ENCODE measurements at regions not wholly inside any gene's neighbourhood (a gene's known extent, or its start where the extent isn't known, plus 50 kb on each side); places are given as distances from the start of the nearest gene placed in this dataset.
A peak's percentile ranks its signal among the peaks of the same experiment; 100 is the strongest.

DNA sequence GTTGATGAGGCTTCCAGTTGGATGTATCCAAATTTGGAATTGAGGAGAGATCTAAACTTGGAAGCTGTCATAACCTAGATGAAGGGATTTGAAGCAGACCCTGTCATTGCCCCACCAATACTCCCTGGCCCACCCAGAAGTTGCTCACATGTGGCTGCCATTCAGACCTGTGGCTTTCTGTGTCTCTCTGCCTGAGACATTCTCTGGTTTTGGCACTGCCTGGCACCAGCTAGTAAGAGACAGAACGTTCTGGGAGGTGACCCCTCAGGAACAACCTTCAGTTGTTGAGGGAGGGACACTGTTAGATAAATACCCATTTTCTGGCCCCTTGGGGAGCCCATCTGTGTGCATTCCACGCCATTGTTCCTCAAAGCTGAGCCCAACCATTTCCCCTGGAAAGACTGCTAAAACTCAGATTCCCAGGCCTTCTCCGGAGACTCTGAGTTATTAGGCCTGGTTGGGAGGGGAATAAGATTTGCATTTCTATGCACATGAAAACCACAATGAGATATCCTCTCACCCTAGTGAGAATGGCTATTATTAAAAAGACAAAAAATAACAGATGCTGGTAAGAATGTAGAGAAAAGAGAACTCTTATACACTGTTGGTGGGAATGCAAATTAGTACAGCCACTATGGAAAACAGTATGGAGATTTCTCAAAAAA, 290.4 kb downstream of the TSHZ3 start:
- no peaks in the 10 kb centered on the region for H3K36me3 ChIP-seq (ENCODE audit: control insufficient read depth in 2 of 4, insufficient read depth in 4 of 4, low read length in 3 of 4)
- no peak overlapping the region for H3K4me2 ChIP-seq (ENCODE audit: insufficient read depth in 1 of 2, low read depth in 2 of 2, low read length in 2 of 2)
- H3K56ac ChIP-seq (replicated peaks; ENCODE audit: insufficient read length, low read depth, low read length): no peak overlapping the region
- peak in 1 of 2 experiments; percentile 23 for DNase-seq (ENCODE audit: low read depth in 1 of 2, low spot score in 2 of 2)
- H3K4me3 ChIP-seq (ENCODE audit: extremely low read depth in 1 of 4, insufficient read depth in 2 of 4, low read depth in 3 of 4, low read length in 4 of 4): no peak overlapping the region
- POLR2A ChIA-PET (ENCODE audit: partially characterized antibody): no interaction called here
- H4K20me1 ChIP-seq (replicated peaks in 1 of 2; ENCODE audit: control insufficient read depth in 1 of 2, insufficient read depth in 2 of 2, low read length in 2 of 2): no peaks in the 10 kb centered on the region
- H2BK15ac ChIP-seq (ENCODE audit: low read length): no peak overlapping the region
- no peak overlapping the region; the same call in 1 of the 2 replicates for H4K8ac ChIP-seq (ENCODE audit: extremely low read depth, insufficient read depth, low read length)
- no peak overlapping the region for H4K5ac ChIP-seq (ENCODE audit: insufficient read length, low read depth, low read length)
- H2BK120ac ChIP-seq (replicated peaks; ENCODE audit: low read depth, low read length): no peak overlapping the region
- no peak overlapping the region for H3K9ac ChIP-seq (replicated peaks in 1 of 4; ENCODE audit: extremely low read depth in 1 of 4, low read depth in 3 of 4, low read length in 3 of 4)
- whole genome bisulfite sequencing, 2 experiments (ENCODE audit: extremely low coverage in 1 of 2, insufficient coverage in 1 of 2, insufficient read length in 1 of 2, insufficient replicate concordance in 2 of 2, low coverage in 1 of 2, low lambda C conversion rate in 2 of 2, missing lambda C conversion rate in 1 of 2): 86% methylated on average over 3 of the region's 3 CpGs; no CpG with 5 or more reads in 1 of the 2 experiments
- 0 out of 2 replicates have a peak overlapping the region, but pooled peaks have one; percentile 28 for H2BK5ac ChIP-seq (ENCODE audit: low read depth, low read length)
- H3K9me3 ChIP-seq (ENCODE audit: insufficient read depth in 2 of 2, low read depth in 1 of 2, low read length in 1 of 2): peaks cover 0 to 6% of the 10 kb centered on the region in 2 experiments; a peak in 1 of 4 replicates
- H2AK5ac ChIP-seq (ENCODE audit: low read depth, low read length): no peak overlapping the region
- no peak overlapping the region for H2BK20ac ChIP-seq (ENCODE audit: low read length)
- CTCF ChIA-PET (ENCODE audit: partially characterized antibody): no interaction called here
- no peak overlapping the region for H4K91ac ChIP-seq (replicated peaks; ENCODE audit: insufficient read length, low read length)
- H3K23ac ChIP-seq (ENCODE audit: insufficient read length): no peak overlapping the region
- no peaks in the 10 kb centered on the region for H3K79me2 ChIP-seq (ENCODE audit: control insufficient read depth in 1 of 2, insufficient read depth in 2 of 2, low read length in 2 of 2)
- H3K18ac ChIP-seq (ENCODE audit: extremely low read depth, low read length): no peak overlapping the region
- H3K14ac ChIP-seq (ENCODE audit: insufficient read length): no peak overlapping the region
- H3K4ac ChIP-seq (replicated peaks; ENCODE audit: insufficient read length, low read depth, low read length): no peak overlapping the region
- H3K79me1 ChIP-seq (ENCODE audit: low read depth, low read length): no peaks in the 10 kb centered on the region
- H2AFZ ChIP-seq (ENCODE audit: low read length): no peak overlapping the region
- no peak for FAIRE-seq
- no peak overlapping the region for H2BK12ac ChIP-seq (ENCODE audit: low read depth, low read length)
- H3K27ac ChIP-seq (ENCODE audit: low read depth, low read length): no peak overlapping the region
- H3K4me1 ChIP-seq (replicated peaks in 1 of 4; ENCODE audit: control insufficient read depth in 3 of 4, insufficient read depth in 4 of 4, low read length in 3 of 4): no peaks in the 10 kb centered on the region; a peak in 2 of 7 replicates
- H3K23me2 ChIP-seq (ENCODE audit: low read depth, low read length): no peaks in the 10 kb centered on the region
- no peaks in the 10 kb centered on the region for H3K27me3 ChIP-seq (replicated peaks in 1 of 4; ENCODE audit: control insufficient read depth in 3 of 4, extremely low read depth in 1 of 4, insufficient read depth in 3 of 4, low read length in 3 of 4)
- TF ChIP-seq YY1 (IDR thresholded peaks at IDR 0.05; ENCODE audit: low read depth, low read length): no peak
